ENCODE measurements at regions not wholly inside any gene's neighbourhood (a gene's known extent, or its start where the extent isn't known, plus 50 kb on each side); places are given as distances from the start of the nearest gene placed in this dataset.
"Not testable (repeated sequence)": the region's sequence is repeated elsewhere in the genome, so short reads cannot be mapped to it uniquely, and the experiment has no call there.

GRCh38 chr2:155622443-155622842 lies 710.1 kb downstream of the NR4A2 start:
- Mint-ChIP-seq H3K27me3 (no peaks in the 10 kb centered on the region), H3K4me3 (no peak overlapping the region), H3K36me3 (ENCODE audit: low read depth) (no peaks in the 10 kb centered on the region), H3K4me1 (no peaks in the 10 kb centered on the region), H3K9me3 (no peaks in the 10 kb centered on the region), H3K27ac (no peak overlapping the region)
- ATAC-seq = no peak
- DNase-seq = no peak

GRCh38 chr2:155600914-155601760 lies 731.4 kb downstream of the NR4A2 start:
- peaks cover 7% of the 10 kb centered on the region for H3K9me3 Mint-ChIP-seq
- H3K27me3 Mint-ChIP-seq = no peaks in the 10 kb centered on the region
- no peaks in the 10 kb centered on the region for H3K4me1 Mint-ChIP-seq
- no peak overlapping the region for H3K27ac Mint-ChIP-seq
- DNase-seq = no peak
- H3K36me3 Mint-ChIP-seq (ENCODE audit: low read depth) = no peaks in the 10 kb centered on the region
- H3K4me3 Mint-ChIP-seq = no peak overlapping the region
- ATAC-seq = peak; percentile 28

GRCh38 chr2:155600296-155600695 lies 732.2 kb downstream of the NR4A2 start:
- ATAC-seq = no peak
- Mint-ChIP-seq H3K4me3 (no peak overlapping the region), H3K4me1 (no peaks in the 10 kb centered on the region), H3K27me3 (no peaks in the 10 kb centered on the region), H3K9me3 (peaks cover 7% of the 10 kb centered on the region), H3K36me3 (ENCODE audit: low read depth) (no peaks in the 10 kb centered on the region), H3K27ac (no peak overlapping the region)
- no peak for DNase-seq

GRCh38 chr2:155599834-155600233 lies 732.7 kb downstream of the NR4A2 start:
- no peaks in the 10 kb centered on the region for H3K4me1 Mint-ChIP-seq
- peaks cover 5% of the 10 kb centered on the region for H3K9me3 Mint-ChIP-seq
- H3K27me3 Mint-ChIP-seq = no peaks in the 10 kb centered on the region
- no peak overlapping the region for H3K27ac Mint-ChIP-seq
- H3K4me3 Mint-ChIP-seq = no peak overlapping the region
- ATAC-seq (peak; percentile 15), DNase-seq (no peak)
- H3K36me3 Mint-ChIP-seq (ENCODE audit: low read depth) = no peaks in the 10 kb centered on the region

GRCh38 chr2:155583674-155584195 lies 748.8 kb downstream of the NR4A2 start:
- Mint-ChIP-seq H3K4me1 (no peaks in the 10 kb centered on the region), H3K27me3 (no peaks in the 10 kb centered on the region), H3K36me3 (ENCODE audit: low read depth) (no peaks in the 10 kb centered on the region), H3K27ac (no peak overlapping the region), H3K4me3 (no peak overlapping the region), H3K9me3 (no peaks in the 10 kb centered on the region)
- no peak for ATAC-seq
- no peak for DNase-seq

GRCh38 chr2:155574941-155575340 lies 757.6 kb downstream of the NR4A2 start:
- Mint-ChIP-seq H3K27me3 (no peaks in the 10 kb centered on the region), H3K36me3 (ENCODE audit: low read depth) (no peaks in the 10 kb centered on the region), H3K9me3 (peaks cover 3% of the 10 kb centered on the region), H3K27ac (no peak overlapping the region), H3K4me3 (no peak overlapping the region), H3K4me1 (no peaks in the 10 kb centered on the region)
- ATAC-seq = no peak
- DNase-seq = no peak

- Mint-ChIP-seq H3K27ac (no peak overlapping the region), H3K27me3 (no peaks in the 10 kb centered on the region), H3K9me3 (no peaks in the 10 kb centered on the region), H3K36me3 (ENCODE audit: low read depth) (no peaks in the 10 kb centered on the region), H3K4me1 (no peaks in the 10 kb centered on the region), H3K4me3 (no peak overlapping the region)
- no peak for DNase-seq
- ATAC-seq = no peak
Measured at GRCh38 chr2:155547571-155547970, 785.0 kb downstream of the NR4A2 start.

GRCh38 chr2:155546721-155547555 lies 785.6 kb downstream of the NR4A2 start:
- Mint-ChIP-seq H3K4me3 (no peak overlapping the region), H3K27me3 (no peaks in the 10 kb centered on the region), H3K9me3 (no peaks in the 10 kb centered on the region), H3K27ac (no peak overlapping the region), H3K36me3 (ENCODE audit: low read depth) (no peaks in the 10 kb centered on the region), H3K4me1 (no peaks in the 10 kb centered on the region)
- ATAC-seq (no peak), DNase-seq (no peak)

GRCh38 chr2:155539028-155539427 lies 793.5 kb downstream of the NR4A2 start:
- ATAC-seq; H3K36me3 Mint-ChIP-seq (ENCODE audit: low read depth); H3K27me3 Mint-ChIP-seq; H3K27ac Mint-ChIP-seq; H3K9me3 Mint-ChIP-seq; DNase-seq; H3K4me3 Mint-ChIP-seq; H3K4me1 Mint-ChIP-seq: not testable (repeated sequence)

- DNase-seq (no peak), ATAC-seq (no peak)
- Mint-ChIP-seq H3K27ac (no peak overlapping the region), H3K36me3 (ENCODE audit: low read depth) (no peaks in the 10 kb centered on the region), H3K27me3 (no peaks in the 10 kb centered on the region), H3K4me3 (no peak overlapping the region), H3K9me3 (no peaks in the 10 kb centered on the region), H3K4me1 (no peaks in the 10 kb centered on the region)
Measured at GRCh38 chr2:155528034-155528433, 804.5 kb downstream of the NR4A2 start.

GRCh38 chr2:155525199-155525598 lies 807.3 kb downstream of the NR4A2 start:
- no peaks in the 10 kb centered on the region for H3K36me3 Mint-ChIP-seq (ENCODE audit: low read depth)
- no peak overlapping the region for H3K27ac Mint-ChIP-seq
- H3K4me3 Mint-ChIP-seq = no peak overlapping the region

GRCh38 chr2:155519529-155520130 lies 812.9 kb downstream of the NR4A2 start:
- Mint-ChIP-seq H3K4me3 (no peak overlapping the region), H3K36me3 (ENCODE audit: low read depth) (no peaks in the 10 kb centered on the region), H3K9me3 (peaks cover 3% of the 10 kb centered on the region), H3K27ac (no peak overlapping the region), H3K27me3 (no peaks in the 10 kb centered on the region), H3K4me1 (no peaks in the 10 kb centered on the region)
- ATAC-seq = no peak
- no peak for DNase-seq

More at GRCh38 chr2:155525199-155525598, 807.3 kb downstream of the NR4A2 start:
- DNase-seq = no peak
- no peak for ATAC-seq
- Mint-ChIP-seq H3K27me3 (no peaks in the 10 kb centered on the region), H3K9me3 (peaks cover 3% of the 10 kb centered on the region), H3K4me1 (no peaks in the 10 kb centered on the region)

- Mint-ChIP-seq H3K36me3 (ENCODE audit: low read depth) (no peaks in the 10 kb centered on the region), H3K27ac (no peak overlapping the region), H3K4me1 (no peaks in the 10 kb centered on the region), H3K27me3 (no peaks in the 10 kb centered on the region), H3K4me3 (no peak overlapping the region), H3K9me3 (peaks cover 3% of the 10 kb centered on the region)
- ATAC-seq (no peak), DNase-seq (no peak)
Measured at GRCh38 chr2:155518094-155518493, 814.4 kb downstream of the NR4A2 start.

GRCh38 chr2:155517362-155517761 lies 815.2 kb downstream of the NR4A2 start:
- Mint-ChIP-seq H3K27ac (no peak overlapping the region), H3K9me3 (peaks cover 3% of the 10 kb centered on the region), H3K36me3 (ENCODE audit: low read depth) (no peaks in the 10 kb centered on the region), H3K27me3 (no peaks in the 10 kb centered on the region), H3K4me1 (no peaks in the 10 kb centered on the region), H3K4me3 (no peak overlapping the region)
- no peak for ATAC-seq
- DNase-seq = no peak

Data from activated naive CD8-positive, alpha-beta T cell treated with anti-CD3 and anti-CD28 coated beads, Interleukin-2, amount 50 U/mL, for 24 hours (primary cell).